Ovary (tissue), 3 donors: ENCODE measurements at regions not wholly inside any gene's neighbourhood (a gene's known extent, or its start where the extent isn't known, plus 50 kb on each side); places are given as distances from the start of the nearest gene placed in this dataset.

Experiments used
- EP300 ChIP-seq: sonication (generic); formaldehyde crosslinking; IDR thresholded peaks from one replicate; pipeline ENCODE4 v1.6.1; 2017; ENCODE audit warnings: antibody characterized with exemption
- POLR2A ChIP-seq: fragments of 450-650 bp; IDR thresholded peaks from one replicate; pipeline ENCODE4 v1.6.1; 2017; ENCODE audit warnings: antibody characterized with exemption, mild to moderate bottlenecking, moderate library complexity
- TF ChIP-seq, protein P1 (sequence below), 3 donors: fragments of 450-650 bp in 2 of 3; fragments of 200-600 bp in 1 of 3; IDR thresholded peaks; one replicate each; pipeline versions ENCODE4 v1.5.1 to v1.8.0; 2016 to 2022; ENCODE audit warnings: antibody characterized with exemption in 3 of 3, mild to moderate bottlenecking in 1 of 3
- donor health status: DM: no; HTN: no; CAD: no.

DNA sequence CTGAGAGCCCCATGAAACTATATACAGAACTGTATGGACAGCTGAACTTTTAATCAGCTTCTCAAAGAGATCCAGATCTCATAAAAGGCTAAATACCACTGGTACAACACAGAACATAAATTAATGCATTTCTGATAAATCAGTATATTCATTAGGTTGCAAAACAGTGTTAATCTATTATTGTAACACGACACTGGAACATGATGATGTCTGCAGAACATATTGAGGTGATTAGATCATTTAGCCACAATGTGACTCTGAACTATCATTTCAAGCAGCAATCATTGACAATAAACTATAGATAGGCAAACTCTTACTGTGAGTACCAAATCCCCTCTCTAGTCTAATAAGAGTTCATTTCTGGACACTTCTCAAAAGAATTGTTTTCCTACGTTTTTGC, 50.3 kb downstream of the GASK1B start:
- TF ChIP-seq, protein P1, sequence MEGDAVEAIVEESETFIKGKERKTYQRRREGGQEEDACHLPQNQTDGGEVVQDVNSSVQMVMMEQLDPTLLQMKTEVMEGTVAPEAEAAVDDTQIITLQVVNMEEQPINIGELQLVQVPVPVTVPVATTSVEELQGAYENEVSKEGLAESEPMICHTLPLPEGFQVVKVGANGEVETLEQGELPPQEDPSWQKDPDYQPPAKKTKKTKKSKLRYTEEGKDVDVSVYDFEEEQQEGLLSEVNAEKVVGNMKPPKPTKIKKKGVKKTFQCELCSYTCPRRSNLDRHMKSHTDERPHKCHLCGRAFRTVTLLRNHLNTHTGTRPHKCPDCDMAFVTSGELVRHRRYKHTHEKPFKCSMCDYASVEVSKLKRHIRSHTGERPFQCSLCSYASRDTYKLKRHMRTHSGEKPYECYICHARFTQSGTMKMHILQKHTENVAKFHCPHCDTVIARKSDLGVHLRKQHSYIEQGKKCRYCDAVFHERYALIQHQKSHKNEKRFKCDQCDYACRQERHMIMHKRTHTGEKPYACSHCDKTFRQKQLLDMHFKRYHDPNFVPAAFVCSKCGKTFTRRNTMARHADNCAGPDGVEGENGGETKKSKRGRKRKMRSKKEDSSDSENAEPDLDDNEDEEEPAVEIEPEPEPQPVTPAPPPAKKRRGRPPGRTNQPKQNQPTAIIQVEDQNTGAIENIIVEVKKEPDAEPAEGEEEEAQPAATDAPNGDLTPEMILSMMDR (IDR thresholded peaks at IDR 0.05): no peak
- no peak for TF ChIP-seq POLR2A
- TF ChIP-seq EP300: no peak
